ENCODE measurements at regions not wholly inside any gene's neighbourhood (a gene's known extent, or its start where the extent isn't known, plus 50 kb on each side); places are given as distances from the start of the nearest gene placed in this dataset.

- no peak for DNase-seq
These were observed 131.8 kb upstream of the HABP2 start for GRCh38 chr10:113420733-113421675.

GRCh38 chr10:113422371-113422770 lies 130.5 kb upstream of the HABP2 start:
- DNase-seq, result no peak

- DNase-seq, result no peak
These were observed 128.7 kb upstream of the HABP2 start for GRCh38 chr10:113423981-113424721.

- no peak for DNase-seq
These were observed 127.8 kb upstream of the HABP2 start for GRCh38 chr10:113425008-113425407.

GRCh38 chr10:113425541-113425951 lies 127.3 kb upstream of the HABP2 start:
- no peak for DNase-seq

GRCh38 chr10:113426181-113426877 lies 126.5 kb upstream of the HABP2 start:
- DNase-seq, result no peak

- DNase-seq, result no peak
These were observed 125.6 kb upstream of the HABP2 start for GRCh38 chr10:113427236-113427735.

GRCh38 chr10:113427811-113428558 lies 124.9 kb upstream of the HABP2 start:
- no peak for DNase-seq

GRCh38 chr10:113430634-113431397 lies 122.0 kb upstream of the HABP2 start:
- DNase-seq, result no peak

- no peak for DNase-seq
These were observed 121.3 kb upstream of the HABP2 start for GRCh38 chr10:113431398-113432160.

GRCh38 chr10:113433711-113434110 lies 119.1 kb upstream of the HABP2 start:
- DNase-seq, result no peak

- DNase-seq, result no peak
These were observed 118.5 kb upstream of the HABP2 start for GRCh38 chr10:113434315-113434714.

- DNase-seq, result no peak
These were observed 117.9 kb upstream of the HABP2 start for GRCh38 chr10:113434950-113435349.

GRCh38 chr10:113435881-113436280 lies 117.0 kb upstream of the HABP2 start:
- DNase-seq, result no peak

- DNase-seq, result no peak
These were observed 116.0 kb upstream of the HABP2 start for GRCh38 chr10:113436851-113437250.

- DNase-seq, result no peak
These were observed 114.2 kb upstream of the HABP2 start for GRCh38 chr10:113438652-113439051.

- no peak for DNase-seq
These were observed 111.6 kb upstream of the HABP2 start for GRCh38 chr10:113441220-113441619.

GRCh38 chr10:113441686-113442270 lies 111.1 kb upstream of the HABP2 start:
- no peak for DNase-seq

- DNase-seq, result no peak
These were observed 110.5 kb upstream of the HABP2 start for GRCh38 chr10:113442336-113442735.

GRCh38 chr10:113443141-113443925 lies 109.5 kb upstream of the HABP2 start:
- DNase-seq, result no peak
